ENCODE measurements at regions not wholly inside any gene's neighbourhood (a gene's known extent, or its start where the extent isn't known, plus 50 kb on each side); places are given as distances from the start of the nearest gene placed in this dataset.

DNA sequence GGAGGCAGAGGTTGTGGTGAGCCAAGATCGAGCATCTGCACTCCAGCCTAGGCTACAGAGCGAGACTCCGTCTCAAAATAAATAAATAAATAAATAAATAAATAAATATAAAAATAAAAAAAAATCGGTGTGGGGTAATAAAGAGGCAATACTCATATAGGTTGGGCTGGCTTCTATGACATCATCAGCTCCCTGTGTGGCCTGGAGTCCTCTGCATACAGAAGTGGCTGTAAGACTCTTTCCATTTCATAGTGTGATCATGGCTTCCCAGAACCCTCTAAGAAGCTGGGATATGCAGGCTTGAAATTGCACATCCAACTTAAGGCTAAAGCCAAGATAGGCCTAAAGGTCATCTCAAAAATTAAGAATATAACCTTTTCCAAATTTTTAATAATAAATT, 101.6 kb downstream of the ZIC4 start:
- TF ChIP-seq, protein P1, sequence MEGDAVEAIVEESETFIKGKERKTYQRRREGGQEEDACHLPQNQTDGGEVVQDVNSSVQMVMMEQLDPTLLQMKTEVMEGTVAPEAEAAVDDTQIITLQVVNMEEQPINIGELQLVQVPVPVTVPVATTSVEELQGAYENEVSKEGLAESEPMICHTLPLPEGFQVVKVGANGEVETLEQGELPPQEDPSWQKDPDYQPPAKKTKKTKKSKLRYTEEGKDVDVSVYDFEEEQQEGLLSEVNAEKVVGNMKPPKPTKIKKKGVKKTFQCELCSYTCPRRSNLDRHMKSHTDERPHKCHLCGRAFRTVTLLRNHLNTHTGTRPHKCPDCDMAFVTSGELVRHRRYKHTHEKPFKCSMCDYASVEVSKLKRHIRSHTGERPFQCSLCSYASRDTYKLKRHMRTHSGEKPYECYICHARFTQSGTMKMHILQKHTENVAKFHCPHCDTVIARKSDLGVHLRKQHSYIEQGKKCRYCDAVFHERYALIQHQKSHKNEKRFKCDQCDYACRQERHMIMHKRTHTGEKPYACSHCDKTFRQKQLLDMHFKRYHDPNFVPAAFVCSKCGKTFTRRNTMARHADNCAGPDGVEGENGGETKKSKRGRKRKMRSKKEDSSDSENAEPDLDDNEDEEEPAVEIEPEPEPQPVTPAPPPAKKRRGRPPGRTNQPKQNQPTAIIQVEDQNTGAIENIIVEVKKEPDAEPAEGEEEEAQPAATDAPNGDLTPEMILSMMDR (conservative IDR thresholded peaks at IDR 0.05; ENCODE audit: low read length) = no peak
- TF ChIP-seq EZH2phosphoT487 (IDR thresholded peaks at IDR 0.05; ENCODE audit: borderline replicate concordance, low read depth, low read length) = no peak

Data from OCI-LY7 (cell line).